Heart left ventricle (tissue), 16 donors: ENCODE measurements at regions not wholly inside any gene's neighbourhood (a gene's known extent, or its start where the extent isn't known, plus 50 kb on each side); places are given as distances from the start of the nearest gene placed in this dataset.

Source experiments
- ATAC-seq, 4 donors: fragments of 200-7000 bp; cut with Tn5 transposase; one replicate each; pipeline ENCODE4 v1.9.1; 2020 to 2022; ENCODE audit warnings: moderate library complexity in 4 of 4, mild to moderate bottlenecking in 3 of 4, moderate number of reproducible peaks in 1 of 4
- DNase-seq, 5 donors: peaks; one replicate each; pipeline ENCODE4 v3.0.0-alpha.2; 2020
- H3K27ac ChIP-seq, 12 donors: fragments of 200-600 bp; sonication (generic) in 4 of 12; one replicate each; pipeline versions ENCODE4 v1.5.0 to v1.8.0; 2016 to 2022; ENCODE audit warnings: mild to moderate bottlenecking in 2 of 12
- H3K27me3 ChIP-seq, 9 donors: fragments of 200-600 bp; sonication (generic) in 2 of 9; one replicate each; pipeline versions ENCODE4 v1.5.1 to v1.8.0; 2016 to 2022; ENCODE audit warnings: mild to moderate bottlenecking in 3 of 9
- H3K36me3 ChIP-seq, 9 donors: fragments of 200-600 bp; sonication (generic) in 2 of 9; one replicate each; pipeline versions ENCODE4 v1.5.0 to v1.8.0; 2018 to 2022; ENCODE audit warnings: mild to moderate bottlenecking in 2 of 9
- H3K4me1 ChIP-seq, 12 donors: fragments of 200-600 bp; sonication (generic) in 4 of 12; one replicate each; pipeline versions ENCODE4 v1.5.0 to v1.8.0; 2016 to 2022; ENCODE audit warnings: mild to moderate bottlenecking in 3 of 12
- H3K4me3 ChIP-seq, 12 donors: fragments of 200-600 bp; sonication (generic) in 4 of 12; one replicate each; pipeline versions ENCODE4 v1.5.0 to v1.8.0; 2017 to 2022; ENCODE audit warnings: mild to moderate bottlenecking in 9 of 12, moderate library complexity in 4 of 12
- H3K9me3 ChIP-seq, 12 donors: fragments of 200-600 bp; sonication (generic) in 4 of 12; one replicate each; pipeline versions ENCODE4 v1.5.0 to v1.8.0; 2016 to 2022; ENCODE audit warnings: mild to moderate bottlenecking in 1 of 12
- CTCF ChIP-seq, 12 donors: fragments of 200-600 bp; sonication (generic) in 4 of 12; IDR thresholded peaks; one replicate each; pipeline versions ENCODE4 v1.5.0 to v1.8.0; 2018 to 2022; ENCODE audit warnings: antibody characterized with exemption in 12 of 12, mild to moderate bottlenecking in 5 of 12
- POLR2A ChIP-seq, 2 donors: fragments of 450-650 bp; IDR thresholded peaks; one replicate each; pipeline ENCODE4 v1.6.1; 2017; ENCODE audit warnings: antibody characterized with exemption in 2 of 2, mild to moderate bottlenecking in 2 of 2, moderate library complexity in 2 of 2
- WGBS, 4 donors: extraction: QIAGEN DNeasy Blood & Tissue Kit in 2 of 4; methylation state at CpG; one replicate each; pipeline versions ENCODE4 v1.1.5 to v1.1.7; 2013 to 2018; 5-methylcytosine and 5-hydroxymethylcytosine counted together
- intact Hi-C, 10 donors: fragments of 100-400 bp; cut with DNase I; formaldehyde crosslinking; loops; one replicate each; pipeline versions ENCODE4 v1.11.1 to v1.14.2; 2022
- donor health status: ischemic (EF 13 %, LVEDD 7.1; RV severe dilation, severe dysfunction).
- donor health status: healthy with polysubstance abuse.
- donor health status: DM: no; HTN: yes; CAD: no.
- donor health status: DM: no; HTN: no; CAD: no.
- donor health status: ischemic (EF 25% LVEDD 6.9; RV normal size, moderate dysfunction).
- donor health status: ischemic (EF 25% LVEDD 5.7; RV mildly dilated, moderate dysfunction).
- donor health status: healthy.
- donor health status: DM: yes; HTN: yes; CAD: no.
- donor health status: ischemic (EF 35%, LVEDD 5.7; RV mildly dilated, moderate dysfunction).
- donor health status: nonischemic (EF 11% LVEDD 7.7; RV severe dilation, severe dysfunction).
- donor health status: DM: yes; HTN: yes; CAD: no.
- donor health status: PGD.
- donor health status: ischemic (EF 29% LVEDD 5.4; RV normal size, mild dysfunction).
- donor health status: nonischemic (EF 23%, LVEDD 6.1; RV moderate dilation, normal function).

- no peak for ATAC-seq
- no peaks in the 10 kb centered on the region for H3K4me1 ChIP-seq
- H3K36me3 ChIP-seq: no peaks in the 10 kb centered on the region
- no peak overlapping the region for H3K27ac ChIP-seq
- H3K4me3 ChIP-seq: no peak overlapping the region
- H3K27me3 ChIP-seq: no peaks in the 10 kb centered on the region
- H3K9me3 ChIP-seq: peaks cover 0 to 6% (median 0%) of the 10 kb centered on the region in 12 donors
- intact Hi-C loops: no loop called here
- DNase-seq: no peak
- TF ChIP-seq POLR2A (IDR thresholded peaks at IDR 0.05) (no peak), CTCF (IDR thresholded peaks at IDR 0.05) (no peak)
Observed at GRCh38 chr5:10118150-10118549, 131.5 kb downstream of the ATPSCKMT start.

- H3K9me3 ChIP-seq: peaks cover 0 to 6% (median 0%) of the 10 kb centered on the region in 12 donors
- no peak overlapping the region for H3K4me3 ChIP-seq
- no peak for TF ChIP-seq POLR2A (IDR thresholded peaks at IDR 0.05)
- TF ChIP-seq CTCF (IDR thresholded peaks at IDR 0.05): no peak
- DNase-seq (no peak), ATAC-seq (no peak)
- no peaks in the 10 kb centered on the region for H3K4me1 ChIP-seq
- no peak overlapping the region for H3K27ac ChIP-seq
- intact Hi-C loops: no loop called here
- no peaks in the 10 kb centered on the region for H3K36me3 ChIP-seq
- H3K27me3 ChIP-seq: no peaks in the 10 kb centered on the region
Observed at GRCh38 chr5:10116594-10116993, 133.1 kb downstream of the ATPSCKMT start.

GRCh38 chr5:10115669-10116068 lies 134.0 kb downstream of the ATPSCKMT start:
- TF ChIP-seq POLR2A (IDR thresholded peaks at IDR 0.05): no peak
- no peak for TF ChIP-seq CTCF (IDR thresholded peaks at IDR 0.05)
- Histone ChIP-seq H3K27ac (no peak overlapping the region), H3K4me1 (no peaks in the 10 kb centered on the region), H3K4me3 (no peak overlapping the region), H3K36me3 (no peaks in the 10 kb centered on the region), H3K27me3 (no peaks in the 10 kb centered on the region), H3K9me3 (peaks cover 0 to 6% (median 0%) of the 10 kb centered on the region in 12 donors)
- ATAC-seq (no peak), DNase-seq (no peak)
- 93 to 97% (median 95%) methylated on average over 4 of the region's 4 CpGs for WGBS, 4 donors
- intact Hi-C loops: no loop called here

- Histone ChIP-seq H3K36me3 (no peaks in the 10 kb centered on the region), H3K9me3 (no peaks in the 10 kb centered on the region), H3K27me3 (no peaks in the 10 kb centered on the region), H3K4me3 (no peak overlapping the region), H3K4me1 (no peaks in the 10 kb centered on the region), H3K27ac (no peak overlapping the region)
- WGBS, 4 donors: 34 to 46% (median 41%) methylated on average over 7 of the region's 7 CpGs
- DNase-seq (no peak), ATAC-seq (peak in 3 of 4 donors; percentile 51 to 77 (median 67))
- TF ChIP-seq CTCF (IDR thresholded peaks at IDR 0.05) (peak in 6 of 12 donors; percentile 10 to 55 (median 34)), POLR2A (IDR thresholded peaks at IDR 0.05) (no peak)
- intact Hi-C loops: no loop called here
Observed at GRCh38 chr5:10111571-10111970, 138.1 kb downstream of the ATPSCKMT start.
